Activated CD8-positive, alpha-beta T cell treated with anti-CD3 and anti-CD28 coated beads for 36 hours (primary cell): ENCODE measurements at regions not wholly inside any gene's neighbourhood (a gene's known extent, or its start where the extent isn't known, plus 50 kb on each side); places are given as distances from the start of the nearest gene placed in this dataset.

Experiments used
- ATAC-seq: fragments of 200-7000 bp; cut with Tn5 transposase; one replicate; pipeline ENCODE4 v1.10.0; 2021; ENCODE audit warnings: mild to moderate bottlenecking, moderate library complexity
- CTCF ChIA-PET: fragments of 350-600 bp; sonication (Branson Sonifier 250); formaldehyde crosslinking; loops from one replicate; lab custom pipeline; 2021; ENCODE audit warnings: antibody characterized with exemption; lab: Charles Lee
- POLR2A ChIA-PET: fragments of 350-600 bp; sonication (Branson Sonifier 250); formaldehyde crosslinking; loops from one replicate; lab custom pipeline; 2021; ENCODE audit warnings: antibody characterized with exemption; lab: Charles Lee
- DNase-seq: peaks from one replicate; pipeline ENCODE4 v3.0.0-alpha.2; 2020
- H3K27ac Mint-ChIP-seq: one replicate; pipeline ENCODE4 v1.8.0; 2021; ENCODE audit warnings: mild to moderate bottlenecking, mixed read lengths
- H3K27me3 Mint-ChIP-seq: one replicate; pipeline ENCODE4 v1.8.0; 2021; ENCODE audit warnings: mixed read lengths
- H3K36me3 Mint-ChIP-seq: one replicate; pipeline ENCODE4 v1.8.0; 2021; ENCODE audit warnings: low read depth, mixed read lengths
- H3K4me1 Mint-ChIP-seq: one replicate; pipeline ENCODE4 v1.8.0; 2021; ENCODE audit warnings: low read depth, mixed read lengths
- H3K4me3 Mint-ChIP-seq: one replicate; pipeline ENCODE4 v1.8.0; 2021; ENCODE audit warnings: mild to moderate bottlenecking, moderate library complexity, mixed read lengths
- H3K9me3 Mint-ChIP-seq: one replicate; pipeline ENCODE4 v1.8.0; 2021; ENCODE audit warnings: mixed read lengths
- intact Hi-C: fragments of 100-400 bp; cut with micrococcal nuclease; formaldehyde crosslinking; loops from one replicate; pipeline ENCODE4 v1.10.0; 2022
- TF ChIP-seq, protein P1 (sequence below): fragments of 200-600 bp; IDR thresholded peaks from one replicate; pipeline ENCODE4 v1.8.0; 2022; ENCODE audit warnings: antibody characterized with exemption, mild to moderate bottlenecking

- intact Hi-C loops: no loop called here
- H3K36me3 Mint-ChIP-seq: peaks cover 9% of the 10 kb centered on the region
- DNase-seq (no peak), ATAC-seq (no peak)
- peak overlapping the region; percentile 60 for H3K27ac Mint-ChIP-seq
- TF ChIP-seq, protein P1, sequence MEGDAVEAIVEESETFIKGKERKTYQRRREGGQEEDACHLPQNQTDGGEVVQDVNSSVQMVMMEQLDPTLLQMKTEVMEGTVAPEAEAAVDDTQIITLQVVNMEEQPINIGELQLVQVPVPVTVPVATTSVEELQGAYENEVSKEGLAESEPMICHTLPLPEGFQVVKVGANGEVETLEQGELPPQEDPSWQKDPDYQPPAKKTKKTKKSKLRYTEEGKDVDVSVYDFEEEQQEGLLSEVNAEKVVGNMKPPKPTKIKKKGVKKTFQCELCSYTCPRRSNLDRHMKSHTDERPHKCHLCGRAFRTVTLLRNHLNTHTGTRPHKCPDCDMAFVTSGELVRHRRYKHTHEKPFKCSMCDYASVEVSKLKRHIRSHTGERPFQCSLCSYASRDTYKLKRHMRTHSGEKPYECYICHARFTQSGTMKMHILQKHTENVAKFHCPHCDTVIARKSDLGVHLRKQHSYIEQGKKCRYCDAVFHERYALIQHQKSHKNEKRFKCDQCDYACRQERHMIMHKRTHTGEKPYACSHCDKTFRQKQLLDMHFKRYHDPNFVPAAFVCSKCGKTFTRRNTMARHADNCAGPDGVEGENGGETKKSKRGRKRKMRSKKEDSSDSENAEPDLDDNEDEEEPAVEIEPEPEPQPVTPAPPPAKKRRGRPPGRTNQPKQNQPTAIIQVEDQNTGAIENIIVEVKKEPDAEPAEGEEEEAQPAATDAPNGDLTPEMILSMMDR: no peak
- peaks cover 4% of the 10 kb centered on the region for H3K9me3 Mint-ChIP-seq
- CTCF ChIA-PET: interaction anchor here (1.8 kb wide), 1 partner anchor 88 kb away, joined by 12 read pairs; no protein-coding TSS in a partner anchor
- POLR2A ChIA-PET: interaction anchor here (1.4 kb wide), 1 partner anchor 192 kb away, joined by 3 read pairs; no protein-coding TSS in a partner anchor
- no peaks in the 10 kb centered on the region for H3K27me3 Mint-ChIP-seq
- H3K4me1 Mint-ChIP-seq: peaks cover 66% of the 10 kb centered on the region
- no peak overlapping the region for H3K4me3 Mint-ChIP-seq
These were observed 159.5 kb downstream of the LTN1 start for GRCh38 chr21:28833182-28833581.

- ChIA-PET CTCF (interaction anchor here (1.8 kb wide), 1 partner anchor 88 kb away, joined by 12 read pairs; no protein-coding TSS in a partner anchor), POLR2A (interaction anchor here (1.4 kb wide), 1 partner anchor 192 kb away, joined by 3 read pairs; no protein-coding TSS in a partner anchor)
- H3K9me3 Mint-ChIP-seq: peaks cover 4% of the 10 kb centered on the region
- ATAC-seq: peak; percentile 25
- no peaks in the 10 kb centered on the region for H3K27me3 Mint-ChIP-seq
- TF ChIP-seq, protein P1: no peak
- peaks cover 63% of the 10 kb centered on the region for H3K4me1 Mint-ChIP-seq
- peaks cover 9% of the 10 kb centered on the region for H3K36me3 Mint-ChIP-seq
- DNase-seq: no peak
- H3K4me3 Mint-ChIP-seq: no peak overlapping the region
- H3K27ac Mint-ChIP-seq: peak overlapping the region; percentile 60
- intact Hi-C loops: no loop called here
These were observed 160.0 kb downstream of the LTN1 start for GRCh38 chr21:28832715-28833061.

DNA sequence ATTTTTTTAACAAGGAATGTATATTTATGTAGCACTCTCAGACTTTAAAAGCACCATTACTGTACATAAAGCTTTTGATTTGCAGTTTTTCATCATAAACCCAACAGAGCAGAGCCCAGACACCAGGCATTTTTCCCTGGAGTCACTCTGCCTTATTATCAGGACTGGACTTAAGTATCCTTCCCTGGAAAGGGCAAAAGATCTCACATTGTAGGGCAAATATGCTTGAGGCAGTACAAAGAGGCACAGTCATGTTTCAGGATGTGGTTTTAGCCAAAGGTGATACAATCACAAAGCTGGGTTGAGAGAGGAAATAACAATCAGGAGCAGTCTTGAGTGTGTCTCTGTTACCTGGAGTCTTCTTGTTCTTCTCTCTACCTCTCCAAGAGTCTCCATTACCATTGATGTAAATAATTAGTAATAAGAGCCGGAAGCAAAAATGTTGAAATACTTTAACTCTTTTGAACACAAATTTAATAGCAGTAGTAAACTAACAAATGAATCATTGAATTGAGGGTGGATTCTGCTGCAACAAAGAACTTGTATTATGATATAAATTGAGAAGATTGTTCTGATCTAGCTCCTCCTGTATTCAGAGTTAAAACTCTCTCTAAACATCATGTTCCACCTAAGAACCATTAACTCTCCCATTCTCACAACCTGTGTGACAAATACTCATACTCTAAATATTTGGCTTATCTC is 160.5 kb downstream of the LTN1 start:
- no peak overlapping the region for H3K4me3 Mint-ChIP-seq
- peak; percentile 31 for DNase-seq

DNA sequence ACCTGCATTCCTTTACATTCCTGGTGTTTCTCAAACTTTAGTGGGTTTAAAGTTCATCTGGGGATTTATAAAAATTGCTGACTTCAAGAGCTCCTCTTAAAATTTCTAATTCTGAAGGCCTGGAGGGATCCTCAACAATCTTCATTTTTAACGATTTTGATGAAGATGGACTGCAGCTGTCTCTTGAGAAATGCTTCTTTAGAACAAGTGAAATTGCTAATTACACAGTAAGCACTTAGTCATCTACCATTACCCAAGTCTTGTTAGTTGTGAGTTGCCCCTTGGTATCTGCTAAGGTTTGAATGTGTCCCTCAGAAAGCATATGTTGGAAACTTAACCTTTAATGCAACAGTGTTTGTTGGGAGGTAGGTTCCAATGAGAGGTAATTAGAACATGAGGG is 163.7 kb downstream of the LTN1 start:
- intact Hi-C loops: no loop called here
- POLR2A ChIA-PET: interaction anchor here (0.6 kb wide), 1 partner anchor 384 kb away, joined by 3 read pairs; no protein-coding TSS in a partner anchor
- CTCF ChIA-PET: interaction anchor here (0.7 to 1.2 kb wide), 4 partner anchors 12 to 83 kb away, joined by 3 read pairs; no protein-coding TSS in a partner anchor
- ATAC-seq (no peak), DNase-seq (no peak)
- Mint-ChIP-seq H3K27me3 (no peaks in the 10 kb centered on the region), H3K36me3 (no peaks in the 10 kb centered on the region), H3K4me1 (peaks cover 33% of the 10 kb centered on the region), H3K9me3 (peaks cover 2% of the 10 kb centered on the region), H3K4me3 (no peak overlapping the region), H3K27ac (no peak overlapping the region)
- TF ChIP-seq, protein P1: no peak

More for the DNA sequence above, 160.5 kb downstream of the LTN1 start:
- TF ChIP-seq, protein P1: no peak
- CTCF ChIA-PET: interaction anchor here (1.2 to 1.8 kb wide), 2 partner anchors 14 to 87 kb away, joined by 3 to 12 read pairs; no protein-coding TSS in a partner anchor
- Mint-ChIP-seq H3K4me1 (peaks cover 62% of the 10 kb centered on the region), H3K9me3 (peaks cover 4% of the 10 kb centered on the region), H3K27ac (peak overlapping the region; percentile 60), H3K36me3 (peaks cover 9% of the 10 kb centered on the region), H3K27me3 (no peaks in the 10 kb centered on the region)
- intact Hi-C loops: no loop called here
- peak; percentile 90 for ATAC-seq
- POLR2A ChIA-PET: interaction anchor here (0.6 to 0.8 kb wide), 2 partner anchors 13 to 215 kb away, joined by 3 to 4 read pairs; no protein-coding TSS in a partner anchor

GRCh38 chr21:28828021-28828420 is 164.7 kb downstream of the LTN1 start:
- Mint-ChIP-seq H3K27ac (no peak overlapping the region), H3K4me1 (peaks cover 24% of the 10 kb centered on the region), H3K27me3 (no peaks in the 10 kb centered on the region), H3K4me3 (no peak overlapping the region), H3K36me3 (no peaks in the 10 kb centered on the region), H3K9me3 (no peaks in the 10 kb centered on the region)
- ATAC-seq (no peak), DNase-seq (no peak)
- TF ChIP-seq, protein P1: no peak
- CTCF ChIA-PET: interaction anchor here (0.7 to 1.2 kb wide), 3 partner anchors 19 to 58 kb away, joined by 3 read pairs; no protein-coding TSS in a partner anchor
- intact Hi-C loops: no loop called here
- POLR2A ChIA-PET: no interaction called here
